Neural cell (in vitro differentiated cells): ENCODE measurements at regions not wholly inside any gene's neighbourhood (a gene's known extent, or its start where the extent isn't known, plus 50 kb on each side); places are given as distances from the start of the nearest gene placed in this dataset.
"Not testable (repeated sequence)": the region's sequence is repeated elsewhere in the genome, so short reads cannot be mapped to it uniquely, and the experiment has no call there.

Experiments
- EP300 ChIP-seq: fragments of 450-650 bp; conservative IDR thresholded peaks from 2 replicates; pipeline ENCODE4 v1.6.1; 2014; ENCODE audit warnings: antibody characterized with exemption, mild to moderate bottlenecking, moderate library complexity; ENCODE audit not compliant: poor library complexity, severe bottlenecking
- EZH2 ChIP-seq: fragments of 200-600, 300-800 bp; shearing (Covaris generic), sonication (generic); IDR thresholded peaks from 2 replicates; pipeline ENCODE4 v1.6.1; 2014; ENCODE audit warnings: antibody characterized with exemption, low read length, borderline replicate concordance, mild to moderate bottlenecking; ENCODE audit not compliant: insufficient read depth, poor library complexity, severe bottlenecking
- POLR2AphosphoS5 ChIP-seq: IDR thresholded peaks from 2 replicates; pipeline ENCODE4 v1.6.1; 2012
- RAD21 ChIP-seq: fragments of 450-650 bp; conservative IDR thresholded peaks from 2 replicates; pipeline ENCODE4 v1.6.1; 2014; ENCODE audit warnings: antibody characterized with exemption, mild to moderate bottlenecking, moderate library complexity
- SMC3 ChIP-seq: fragments of 450-650 bp; conservative IDR thresholded peaks from 2 replicates; pipeline ENCODE4 v1.6.1; 2014; ENCODE audit warnings: antibody characterized with exemption, mild to moderate bottlenecking, moderate library complexity; ENCODE audit not compliant: poor library complexity
- TAF1 ChIP-seq: IDR thresholded peaks from 2 replicates; pipeline ENCODE4 v1.6.1; 2012; ENCODE audit warnings: low read depth
- TF ChIP-seq, protein P1 (sequence below): fragments of 450-650 bp; IDR thresholded peaks from 2 replicates; pipeline ENCODE4 v1.5.1; 2014; ENCODE audit warnings: antibody characterized with exemption, mild to moderate bottlenecking, moderate library complexity; ENCODE audit not compliant: poor library complexity, severe bottlenecking
- TF ChIP-seq, protein P2 (sequence below): IDR thresholded peaks from 2 replicates; pipeline ENCODE4 v1.6.1; 2012; ENCODE audit warnings: borderline replicate concordance

DNA sequence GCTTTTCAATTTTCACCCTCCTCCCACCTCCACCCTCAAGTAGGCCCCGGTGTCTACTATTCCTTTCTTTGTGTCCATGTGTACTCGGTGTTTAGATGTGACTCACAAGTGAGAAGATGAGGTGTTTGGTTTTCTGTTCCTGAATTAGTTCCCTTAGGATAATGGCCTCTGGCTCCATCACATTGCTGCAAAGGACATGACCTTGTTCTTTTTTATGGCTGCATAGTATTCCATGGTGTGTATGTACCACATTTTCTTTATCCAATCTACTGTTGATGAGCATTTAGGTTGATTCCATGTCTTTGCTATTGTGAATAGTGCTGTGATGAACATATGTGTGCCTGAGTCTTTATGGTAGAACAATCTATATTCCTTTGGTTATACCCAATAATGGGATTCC lies 125.1 kb upstream of the RAB18 start:
- TF ChIP-seq, protein P1, sequence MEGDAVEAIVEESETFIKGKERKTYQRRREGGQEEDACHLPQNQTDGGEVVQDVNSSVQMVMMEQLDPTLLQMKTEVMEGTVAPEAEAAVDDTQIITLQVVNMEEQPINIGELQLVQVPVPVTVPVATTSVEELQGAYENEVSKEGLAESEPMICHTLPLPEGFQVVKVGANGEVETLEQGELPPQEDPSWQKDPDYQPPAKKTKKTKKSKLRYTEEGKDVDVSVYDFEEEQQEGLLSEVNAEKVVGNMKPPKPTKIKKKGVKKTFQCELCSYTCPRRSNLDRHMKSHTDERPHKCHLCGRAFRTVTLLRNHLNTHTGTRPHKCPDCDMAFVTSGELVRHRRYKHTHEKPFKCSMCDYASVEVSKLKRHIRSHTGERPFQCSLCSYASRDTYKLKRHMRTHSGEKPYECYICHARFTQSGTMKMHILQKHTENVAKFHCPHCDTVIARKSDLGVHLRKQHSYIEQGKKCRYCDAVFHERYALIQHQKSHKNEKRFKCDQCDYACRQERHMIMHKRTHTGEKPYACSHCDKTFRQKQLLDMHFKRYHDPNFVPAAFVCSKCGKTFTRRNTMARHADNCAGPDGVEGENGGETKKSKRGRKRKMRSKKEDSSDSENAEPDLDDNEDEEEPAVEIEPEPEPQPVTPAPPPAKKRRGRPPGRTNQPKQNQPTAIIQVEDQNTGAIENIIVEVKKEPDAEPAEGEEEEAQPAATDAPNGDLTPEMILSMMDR: not testable (repeated sequence)
- TF ChIP-seq TAF1, EZH2, EP300, POLR2AphosphoS5, SMC3, RAD21: not testable (repeated sequence)
- TF ChIP-seq, protein P2, sequence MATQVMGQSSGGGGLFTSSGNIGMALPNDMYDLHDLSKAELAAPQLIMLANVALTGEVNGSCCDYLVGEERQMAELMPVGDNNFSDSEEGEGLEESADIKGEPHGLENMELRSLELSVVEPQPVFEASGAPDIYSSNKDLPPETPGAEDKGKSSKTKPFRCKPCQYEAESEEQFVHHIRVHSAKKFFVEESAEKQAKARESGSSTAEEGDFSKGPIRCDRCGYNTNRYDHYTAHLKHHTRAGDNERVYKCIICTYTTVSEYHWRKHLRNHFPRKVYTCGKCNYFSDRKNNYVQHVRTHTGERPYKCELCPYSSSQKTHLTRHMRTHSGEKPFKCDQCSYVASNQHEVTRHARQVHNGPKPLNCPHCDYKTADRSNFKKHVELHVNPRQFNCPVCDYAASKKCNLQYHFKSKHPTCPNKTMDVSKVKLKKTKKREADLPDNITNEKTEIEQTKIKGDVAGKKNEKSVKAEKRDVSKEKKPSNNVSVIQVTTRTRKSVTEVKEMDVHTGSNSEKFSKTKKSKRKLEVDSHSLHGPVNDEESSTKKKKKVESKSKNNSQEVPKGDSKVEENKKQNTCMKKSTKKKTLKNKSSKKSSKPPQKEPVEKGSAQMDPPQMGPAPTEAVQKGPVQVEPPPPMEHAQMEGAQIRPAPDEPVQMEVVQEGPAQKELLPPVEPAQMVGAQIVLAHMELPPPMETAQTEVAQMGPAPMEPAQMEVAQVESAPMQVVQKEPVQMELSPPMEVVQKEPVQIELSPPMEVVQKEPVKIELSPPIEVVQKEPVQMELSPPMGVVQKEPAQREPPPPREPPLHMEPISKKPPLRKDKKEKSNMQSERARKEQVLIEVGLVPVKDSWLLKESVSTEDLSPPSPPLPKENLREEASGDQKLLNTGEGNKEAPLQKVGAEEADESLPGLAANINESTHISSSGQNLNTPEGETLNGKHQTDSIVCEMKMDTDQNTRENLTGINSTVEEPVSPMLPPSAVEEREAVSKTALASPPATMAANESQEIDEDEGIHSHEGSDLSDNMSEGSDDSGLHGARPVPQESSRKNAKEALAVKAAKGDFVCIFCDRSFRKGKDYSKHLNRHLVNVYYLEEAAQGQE: not testable (repeated sequence)
